Neural progenitor cell (in vitro differentiated cells): ENCODE measurements at regions not wholly inside any gene's neighbourhood (a gene's known extent, or its start where the extent isn't known, plus 50 kb on each side); places are given as distances from the start of the nearest gene placed in this dataset.

Source experiments
- CTCF ChIP-seq: fragments of 200-600 bp; sonication (generic); IDR thresholded peaks from 2 replicates; pipeline ENCODE4 v1.5.1; 2017; ENCODE audit warnings: antibody characterized with exemption, mild to moderate bottlenecking
- EZH2 ChIP-seq: fragments of 200-600 bp; sonication (generic); IDR thresholded peaks from 2 replicates; pipeline ENCODE4 v1.6.1; 2017; ENCODE audit warnings: antibody characterized with exemption, mild to moderate bottlenecking, moderate library complexity
- EZH2phosphoT487 ChIP-seq: fragments of 200-600 bp; sonication (generic); IDR thresholded peaks from 2 replicates; pipeline ENCODE4 v1.6.1; 2017; ENCODE audit warnings: antibody characterized with exemption

GRCh38 chr21:35683664-35684304, 376.5 kb downstream of the SETD4 start:
- no peak for TF ChIP-seq EZH2
- no peak for TF ChIP-seq CTCF
- no peak for TF ChIP-seq EZH2phosphoT487
